GF-D8 (cell line): ENCODE measurements at regions not wholly inside any gene's neighbourhood (a gene's known extent, or its start where the extent isn't known, plus 50 kb on each side); places are given as distances from the start of the nearest gene placed in this dataset.
A peak's percentile ranks its signal among the peaks of the same experiment; 100 is the strongest.
"Not testable (repeated sequence)": the region's sequence is repeated elsewhere in the genome, so short reads cannot be mapped to it uniquely, and the experiment has no call there.

Experiments used
- DNase-seq: peaks from one replicate; lab custom pipeline; 2025; lab: John Stamatoyannopoulos, UW

DNA sequence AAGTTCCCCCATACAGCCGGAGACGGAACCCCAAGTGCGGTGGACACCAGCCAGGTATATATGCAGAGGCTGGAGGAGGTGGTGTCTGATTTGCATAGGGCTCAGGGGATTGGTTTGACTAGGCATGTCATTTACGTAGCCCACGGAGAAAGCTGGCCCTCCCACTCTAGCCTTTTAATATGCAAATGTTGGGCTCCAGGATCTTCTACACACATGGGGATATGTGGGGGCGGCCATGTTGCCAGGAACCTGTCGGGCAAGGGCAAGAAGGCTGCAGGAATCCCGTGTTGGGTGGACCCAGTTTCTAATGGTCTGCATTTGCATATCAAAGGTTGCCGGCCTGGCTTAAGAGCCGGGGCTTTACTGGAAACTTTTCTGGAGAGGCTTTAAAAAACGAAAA lies 57.4 kb downstream of the FTHL17 start:
- not testable (repeated sequence) for DNase-seq

DNA sequence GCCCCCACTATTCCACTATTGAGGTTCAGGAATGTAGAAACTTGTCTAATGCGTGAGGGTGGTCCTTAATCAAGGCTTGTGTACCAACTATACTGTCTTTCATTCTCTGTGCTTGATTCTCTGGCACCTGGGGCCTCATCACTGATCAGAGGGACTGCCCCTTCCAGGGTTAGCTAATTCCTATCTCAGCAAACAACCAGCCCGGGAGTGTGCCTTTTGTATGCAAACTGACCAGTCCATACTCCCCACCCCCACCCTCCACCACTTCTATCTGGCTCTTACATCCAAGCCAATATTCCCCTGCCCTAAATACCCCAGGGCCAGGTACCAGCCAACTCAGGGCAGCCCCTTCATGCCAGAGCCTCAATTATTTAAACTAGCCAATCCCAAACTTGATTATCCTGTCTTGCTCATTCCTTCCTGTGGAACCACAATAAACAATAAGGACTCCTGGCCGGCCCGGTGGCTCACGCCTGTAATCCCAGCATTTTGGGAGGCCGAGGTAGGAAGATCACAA lies 59.3 kb downstream of the FTHL17 start:
- DNase-seq, result no peak

DNA sequence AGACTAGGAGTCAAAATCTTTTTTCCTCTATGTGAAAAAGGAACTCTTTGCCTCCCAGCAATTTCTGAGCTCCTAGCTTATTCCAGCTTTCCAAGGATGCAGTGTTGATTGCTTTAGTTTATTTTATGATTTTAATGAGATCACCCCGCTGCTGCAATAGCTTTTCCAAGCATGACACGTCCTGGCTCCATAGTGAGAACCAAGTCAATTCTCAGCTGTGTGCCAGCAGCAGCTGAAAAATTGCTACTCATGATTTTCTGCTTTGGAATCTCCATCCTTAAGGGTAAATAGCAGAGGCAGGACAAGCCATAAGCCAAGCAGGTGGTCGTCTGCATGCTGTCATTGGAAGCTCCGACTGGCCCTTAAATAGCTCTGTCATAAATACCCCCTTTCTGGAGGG lies 64.5 kb downstream of the FTHL17 start:
- DNase-seq, result no peak

DNA sequence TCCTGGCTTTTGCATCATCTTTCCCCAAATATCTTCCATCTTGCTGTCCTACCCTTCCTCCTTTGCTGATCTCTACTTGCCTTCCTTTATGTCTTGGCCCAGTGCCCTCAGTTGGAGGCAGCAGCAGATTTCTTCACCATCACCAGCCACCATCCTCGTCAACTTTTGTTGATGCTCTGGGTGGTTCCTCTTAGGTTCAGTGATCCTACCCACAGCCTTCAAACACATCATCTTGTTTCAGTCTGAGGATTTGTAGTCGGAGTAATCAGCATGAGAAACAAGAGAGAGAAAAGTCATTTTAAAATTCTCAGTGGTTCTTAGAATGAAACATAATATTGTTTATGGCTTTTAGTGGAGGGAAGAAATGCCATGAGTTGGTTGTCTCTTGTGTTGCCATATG lies 65.8 kb downstream of the FTHL17 start:
- DNase-seq, result no peak

DNA sequence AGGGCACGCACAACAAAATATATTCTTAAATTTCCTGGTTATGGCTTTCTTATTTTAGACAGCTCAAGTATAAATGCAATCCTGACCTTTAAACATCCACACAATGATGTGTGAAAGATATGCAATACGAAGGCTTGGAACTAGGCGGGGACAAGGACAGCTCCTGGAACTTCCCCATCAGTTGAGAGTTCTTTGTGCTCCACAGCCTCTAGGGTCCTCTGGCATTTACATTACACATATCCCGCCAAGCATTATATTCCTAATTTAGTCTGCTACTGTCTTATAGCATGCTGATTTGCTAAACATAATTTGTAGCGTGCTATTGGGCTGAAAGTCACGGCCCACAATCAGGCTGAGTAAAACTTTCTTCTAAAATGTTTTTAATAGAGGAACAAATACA lies 74.4 kb downstream of the FTHL17 start:
- DNase-seq, result no peak

DNA sequence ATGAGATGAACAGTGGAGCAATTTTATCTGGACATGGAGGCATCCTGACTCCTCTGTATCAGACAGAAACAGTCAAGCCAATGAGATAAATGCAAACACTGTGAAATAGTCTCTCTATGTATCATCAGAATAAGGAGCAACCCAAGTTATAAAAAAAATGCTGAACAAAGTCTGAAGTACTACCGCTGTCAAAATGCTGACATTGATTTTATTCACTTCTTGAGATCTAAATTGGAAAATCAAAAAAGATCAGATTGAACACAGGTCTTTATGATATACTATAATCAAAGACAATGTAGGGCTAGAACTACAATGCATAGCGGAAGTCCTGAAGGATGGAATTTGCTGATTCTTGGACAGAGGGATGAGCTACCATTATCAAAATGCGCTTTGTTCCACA lies 76.1 kb downstream of the FTHL17 start:
- no peak for DNase-seq

DNA sequence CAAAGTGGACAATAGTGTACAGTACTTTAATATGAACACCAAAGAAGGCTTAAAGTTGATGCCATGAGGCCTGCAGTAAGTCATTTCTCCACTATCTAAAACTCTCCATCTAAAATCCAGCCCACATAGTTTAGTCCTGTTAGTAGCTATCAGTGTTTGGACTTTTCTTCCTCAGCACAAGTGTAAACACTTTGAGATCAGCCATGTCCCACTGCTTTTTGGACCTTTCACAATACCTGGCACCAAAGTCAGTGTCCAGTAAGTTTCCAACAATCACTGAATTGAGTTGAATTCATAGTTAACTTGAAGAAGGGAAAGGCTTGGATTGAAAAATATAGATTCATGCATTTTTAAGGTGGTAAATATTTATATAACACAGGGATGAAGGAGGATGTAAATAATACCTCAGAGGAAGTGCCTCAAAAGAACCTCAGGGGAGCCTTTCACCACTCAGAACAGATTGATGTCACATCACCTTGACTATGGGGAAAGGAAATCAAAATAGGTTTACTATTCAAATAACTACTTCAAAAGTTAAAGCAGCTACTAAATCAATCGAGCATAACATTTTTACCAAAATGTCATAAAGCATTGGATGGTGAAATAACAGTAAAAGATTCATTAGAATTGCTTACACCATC lies 76.7 kb downstream of the FTHL17 start:
- no peak for DNase-seq

DNA sequence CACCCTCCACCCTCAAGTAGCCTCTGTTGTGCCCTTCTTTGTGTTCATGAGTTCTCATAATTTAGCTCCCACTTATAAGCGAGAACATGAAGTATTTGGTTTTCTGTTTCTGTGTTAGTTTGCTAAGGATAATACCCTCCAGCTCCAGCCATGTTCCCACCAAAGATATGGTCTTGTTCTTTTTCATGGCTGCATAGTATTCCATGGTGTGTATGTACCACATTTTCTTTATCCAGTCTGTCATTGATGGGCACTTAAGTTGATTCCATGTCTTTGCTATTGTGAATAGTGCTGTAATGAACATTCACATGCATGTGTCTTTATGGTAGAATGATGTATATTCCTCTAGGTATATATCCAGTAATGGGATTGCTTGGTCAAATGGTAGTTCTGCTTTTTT lies 77.8 kb downstream of the FTHL17 start:
- not testable (repeated sequence) for DNase-seq

DNA sequence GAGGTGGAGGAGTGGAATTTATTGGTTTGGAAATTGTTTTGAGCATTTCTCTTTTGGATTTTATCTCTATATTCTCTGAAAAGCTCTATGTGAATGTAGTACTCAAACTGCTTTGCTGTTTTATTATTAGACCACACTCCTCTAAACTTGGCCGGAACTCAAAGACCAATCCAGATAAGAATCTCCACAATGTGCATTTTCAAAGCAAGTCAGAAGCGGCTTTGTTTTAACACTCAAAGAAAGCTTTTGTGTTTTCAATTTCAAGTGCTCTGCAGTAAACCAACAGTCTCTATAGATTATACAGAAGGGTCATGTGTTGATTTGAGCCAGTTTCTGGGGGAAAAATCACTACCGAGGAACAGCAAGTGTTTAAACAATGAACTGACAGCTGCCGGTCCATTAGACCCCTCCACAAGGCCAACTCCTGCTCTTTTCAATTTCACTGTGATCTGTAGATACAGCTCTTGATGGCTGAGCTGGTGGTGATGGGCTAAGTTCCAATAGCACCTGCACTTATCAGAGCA lies 79.4 kb downstream of the FTHL17 start:
- DNase-seq, result no peak

DNA sequence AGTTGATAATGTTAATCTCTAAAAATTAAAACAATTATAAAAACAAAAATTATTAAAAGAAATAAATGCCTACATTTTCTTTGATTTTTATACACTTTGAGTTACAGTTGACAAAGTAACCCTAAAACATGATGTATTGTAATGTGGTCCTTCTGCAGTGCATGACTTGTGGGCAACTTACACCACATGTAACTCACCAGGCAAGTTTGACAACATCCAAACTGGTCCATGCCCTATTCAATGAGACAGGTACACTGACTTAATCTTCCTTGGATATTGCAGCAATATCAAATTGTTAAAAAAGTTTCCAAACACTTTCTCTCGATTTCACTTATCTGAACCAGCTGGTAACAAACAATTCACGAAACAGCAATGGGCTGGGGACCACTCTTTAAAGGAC lies 81.5 kb downstream of the FTHL17 start:
- DNase-seq, result no peak

DNA sequence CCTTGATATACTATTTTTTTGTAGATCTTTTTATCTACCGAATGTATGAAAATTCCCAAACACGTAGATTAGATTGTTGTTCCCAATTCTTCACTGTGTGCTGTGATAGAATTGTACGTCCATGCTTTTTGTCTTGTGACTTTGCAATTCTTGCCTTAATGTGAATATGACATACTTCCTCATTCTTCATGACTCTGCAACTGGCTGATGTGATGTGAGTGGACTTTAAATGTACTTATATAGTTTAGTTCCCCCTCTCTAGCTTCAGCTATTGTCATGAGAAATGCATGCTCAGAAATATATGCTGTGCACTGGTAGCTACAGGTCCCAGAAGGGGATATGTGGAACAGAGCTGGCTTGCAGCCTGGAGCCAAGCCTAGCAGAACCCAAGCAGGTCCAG lies 89.4 kb downstream of the FTHL17 start:
- no peak for DNase-seq

DNA sequence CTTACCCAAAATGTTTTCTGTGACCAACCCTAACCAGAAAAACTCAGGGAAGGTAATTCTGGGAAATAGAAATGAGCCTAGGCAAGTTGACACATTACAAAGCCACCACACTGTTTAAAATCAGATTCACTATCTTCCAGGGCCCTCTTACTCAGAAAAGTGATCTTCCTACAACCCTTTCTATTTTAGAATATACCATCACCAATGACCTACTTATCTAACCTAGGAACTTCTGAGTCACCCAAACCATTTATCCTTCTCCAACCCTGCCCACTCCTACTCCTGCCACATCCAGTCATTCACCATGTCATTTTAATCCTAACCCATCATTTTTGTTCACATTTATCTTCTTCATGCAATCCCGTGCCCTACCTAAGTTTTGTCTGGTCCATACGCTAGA lies 89.9 kb downstream of the FTHL17 start:
- no peak for DNase-seq

DNA sequence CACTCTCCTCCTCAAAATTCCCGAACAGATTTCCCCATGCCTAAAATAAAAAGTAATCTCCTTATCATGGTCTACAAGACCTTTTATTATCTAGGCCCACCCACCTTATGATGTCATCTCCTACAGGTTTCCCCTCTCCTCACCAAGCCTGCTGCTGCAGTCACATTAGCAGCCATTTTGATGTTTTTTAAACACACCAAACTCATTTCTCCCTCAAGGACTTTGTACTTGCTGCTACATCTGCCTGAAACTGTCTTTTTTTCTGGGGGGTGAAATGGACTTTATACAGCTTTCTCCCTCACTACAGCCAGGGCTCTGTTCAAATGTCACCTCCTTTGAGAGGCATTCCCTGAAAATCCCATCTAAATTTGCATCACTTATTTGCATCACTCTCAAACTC lies 90.2 kb upstream of the TAB3 start:
- DNase-seq, result no peak

DNA sequence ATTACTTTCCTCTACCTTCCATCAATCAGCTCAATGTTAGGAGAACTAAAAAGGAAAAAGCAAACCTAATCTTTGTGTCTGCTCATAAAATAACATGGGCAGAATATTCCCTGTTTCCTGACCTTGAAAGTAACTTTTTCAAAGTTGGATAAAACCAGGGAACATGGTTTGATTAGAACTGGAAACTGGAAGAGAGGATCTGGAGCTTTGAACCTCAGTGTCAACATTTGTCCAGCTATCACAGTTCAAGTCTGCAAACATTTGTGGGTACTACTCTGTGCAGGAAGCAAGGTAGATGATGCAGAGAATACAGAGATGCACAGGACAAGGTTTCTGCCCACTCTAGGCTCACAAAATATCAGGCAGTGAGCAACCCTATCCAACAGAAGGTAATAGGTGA lies 86.4 kb upstream of the TAB3 start:
- no peak for DNase-seq

DNA sequence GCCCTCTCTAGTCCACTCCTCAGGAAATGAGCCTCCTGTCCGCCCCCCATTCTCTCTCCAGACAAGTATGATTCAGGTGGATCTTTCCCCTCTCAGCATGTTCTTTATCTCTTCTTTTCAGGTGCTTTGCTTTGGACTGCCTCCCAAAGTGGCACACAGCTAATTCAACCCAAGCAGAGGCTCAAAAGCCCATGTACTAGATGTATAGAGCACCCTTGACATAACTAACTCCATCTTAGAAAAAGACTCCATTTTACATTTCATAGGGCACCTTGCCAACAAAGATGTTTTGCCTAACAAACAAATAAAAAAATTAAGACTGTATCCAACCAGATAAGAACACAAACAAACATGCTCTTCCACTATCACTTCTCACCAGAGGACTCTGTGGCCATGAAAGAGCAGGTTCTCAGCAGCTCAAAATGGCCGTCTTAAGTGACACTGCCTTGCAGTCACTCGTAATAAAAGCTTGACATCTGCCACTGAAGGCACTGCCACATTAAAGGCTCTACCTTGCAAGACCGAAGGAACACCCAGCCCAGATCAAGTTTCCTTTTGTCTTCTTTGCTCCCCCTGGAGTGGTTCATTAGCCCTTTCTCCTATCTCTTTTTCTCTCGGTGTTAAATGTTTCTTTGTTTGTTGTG lies 84.9 kb upstream of the TAB3 start:
- no peak for DNase-seq

DNA sequence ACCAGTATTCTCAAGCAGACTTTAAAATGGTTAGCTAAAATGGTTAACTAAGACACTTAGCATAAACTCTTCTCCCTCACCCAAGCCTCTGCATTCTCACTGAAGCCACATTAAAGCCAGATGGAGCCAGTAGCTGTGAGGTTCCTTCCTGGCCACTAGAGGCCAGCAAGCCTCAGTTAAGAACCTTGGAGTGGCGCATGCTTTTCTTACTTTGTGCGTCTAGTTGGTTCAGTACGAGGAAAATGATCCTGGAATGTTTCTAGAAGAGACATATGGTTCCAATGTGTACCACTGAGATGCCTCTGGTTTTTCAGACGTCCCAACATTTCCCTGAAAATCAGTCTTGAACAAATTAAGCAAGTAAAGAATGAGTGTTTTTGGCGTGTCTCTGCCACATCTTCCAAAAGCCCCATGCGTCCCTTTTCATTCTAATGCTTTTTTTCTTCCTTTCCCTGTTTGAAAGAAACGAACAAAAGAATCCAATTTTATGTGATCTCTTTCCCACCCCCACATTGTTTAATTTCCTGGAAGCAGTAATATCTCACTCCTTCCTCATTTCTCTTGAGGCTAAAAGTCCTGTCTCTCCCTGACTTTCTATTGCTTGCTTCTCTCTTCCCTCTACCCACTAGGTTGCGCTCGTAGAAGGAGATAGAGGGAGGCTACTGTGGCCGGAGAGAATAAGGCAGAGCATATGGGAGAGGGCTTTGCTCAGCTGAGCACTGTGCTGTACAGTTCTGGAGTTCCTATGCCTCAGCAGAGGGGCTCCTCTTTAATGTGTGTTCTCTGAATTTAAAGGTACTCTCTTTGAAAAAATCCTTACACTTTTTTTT lies 82.9 kb upstream of the TAB3 start:
- peak; percentile 18 for DNase-seq

DNA sequence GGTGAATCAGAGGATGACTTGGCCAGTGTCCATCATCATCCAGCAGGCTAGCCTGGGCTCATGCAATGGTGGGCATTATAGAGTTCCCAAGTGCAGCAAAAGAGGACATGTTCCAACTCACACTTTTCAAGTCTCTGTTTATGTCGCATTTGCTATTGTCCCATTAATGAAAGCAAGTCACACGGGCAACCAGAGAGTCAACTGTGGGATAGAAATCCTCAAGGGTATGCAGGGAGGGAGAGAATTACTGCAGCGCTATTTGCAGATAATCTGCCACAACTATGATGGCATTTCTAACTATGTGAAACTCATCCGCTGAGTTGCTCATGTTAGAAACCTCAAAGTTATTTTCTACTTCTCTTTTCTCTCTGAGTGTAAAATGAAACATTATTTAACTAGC lies 78.5 kb upstream of the TAB3 start:
- DNase-seq, result no peak

DNA sequence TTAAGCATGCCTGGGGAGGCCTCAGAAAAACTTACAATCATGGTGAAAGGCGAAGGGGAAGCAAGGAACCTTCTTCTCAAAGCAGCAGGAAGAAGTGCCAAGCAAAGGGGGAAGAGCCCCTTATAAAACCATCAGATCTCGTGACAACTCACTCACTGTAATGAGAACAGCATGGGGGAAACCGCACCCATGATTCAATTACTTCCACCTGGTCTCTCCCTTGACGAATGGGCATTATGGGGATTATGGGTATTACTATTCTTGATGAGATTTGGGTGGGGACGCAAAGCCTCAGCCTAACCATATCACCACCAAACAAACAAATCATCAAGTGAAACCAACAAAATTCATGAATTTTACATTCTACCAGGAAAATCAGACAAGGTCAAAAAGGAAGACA lies 76.7 kb upstream of the TAB3 start:
- DNase-seq, result no peak

DNA sequence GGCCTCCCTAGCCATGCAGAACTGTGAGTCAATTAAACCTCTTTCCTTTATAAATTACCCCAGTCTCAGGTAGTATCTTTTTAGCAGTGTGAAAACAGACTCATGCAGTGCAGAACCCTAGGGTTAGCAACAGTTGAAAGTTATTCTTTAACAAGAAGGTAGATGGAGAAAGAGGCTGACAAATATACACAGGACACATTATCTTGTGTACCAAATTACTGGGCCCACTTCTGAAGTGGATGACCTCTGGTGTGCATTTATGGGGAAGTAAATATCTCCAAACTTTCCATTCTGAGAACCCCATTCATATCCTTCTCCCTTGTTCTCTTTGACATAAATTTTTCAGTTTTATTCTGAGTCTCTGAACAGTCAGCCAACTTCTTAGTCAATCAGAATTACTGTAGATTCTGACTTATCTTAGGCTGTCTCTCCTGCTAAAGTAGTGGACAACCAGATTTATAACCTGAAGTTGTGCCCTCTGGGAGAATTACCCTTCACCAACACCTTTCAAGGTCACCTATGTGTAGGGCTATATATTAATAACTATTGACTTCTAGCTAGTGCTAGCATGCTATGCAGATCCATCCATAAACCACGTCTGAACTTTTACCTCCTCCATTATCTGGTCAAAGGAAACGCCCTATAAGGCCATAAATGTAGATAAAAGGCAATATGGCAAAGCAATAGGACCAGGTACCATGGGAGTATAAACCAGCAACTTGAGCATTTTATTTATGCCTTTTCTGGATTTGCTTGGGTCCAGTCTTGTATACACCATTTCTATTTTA lies 72.5 kb upstream of the TAB3 start:
- no peak for DNase-seq

DNA sequence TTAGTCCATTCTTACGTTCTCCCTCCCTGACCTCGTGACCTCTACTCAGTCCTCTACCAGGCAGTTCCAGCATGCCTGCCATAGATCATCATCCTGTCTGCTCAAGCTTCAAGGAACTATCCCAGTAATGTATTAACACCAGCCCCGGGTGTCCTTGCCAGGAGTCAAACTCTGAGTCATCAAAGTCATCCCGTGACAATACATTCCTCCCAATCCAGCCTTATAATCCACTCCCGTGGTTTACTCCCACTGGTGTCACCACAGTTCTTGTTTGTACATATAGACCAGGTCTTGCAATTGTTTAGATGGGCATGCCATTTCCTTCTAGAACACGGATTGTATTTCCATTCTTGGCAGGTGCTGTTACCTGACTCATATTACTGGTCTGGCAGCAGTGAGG lies 68.7 kb upstream of the TAB3 start:
- no peak for DNase-seq

DNA sequence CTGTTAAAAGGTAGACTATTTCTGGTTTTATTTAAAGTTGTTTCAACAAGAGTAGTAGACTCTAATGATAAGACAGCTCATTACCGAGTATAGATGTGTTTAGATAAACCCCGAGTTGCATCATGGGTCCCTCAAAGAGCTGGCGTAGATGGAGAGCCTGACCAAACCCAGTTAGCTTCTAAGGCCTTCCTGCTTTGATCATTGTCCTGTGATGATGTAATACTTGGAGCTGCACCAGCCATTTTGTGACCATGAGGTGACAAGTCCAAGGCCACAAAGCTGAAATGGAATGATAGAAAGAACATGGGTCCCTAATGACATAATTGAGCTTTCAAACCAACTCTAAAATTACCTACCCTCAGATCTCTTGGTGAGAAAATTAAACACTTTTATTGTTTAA lies 66.6 kb upstream of the TAB3 start:
- no peak for DNase-seq

DNA sequence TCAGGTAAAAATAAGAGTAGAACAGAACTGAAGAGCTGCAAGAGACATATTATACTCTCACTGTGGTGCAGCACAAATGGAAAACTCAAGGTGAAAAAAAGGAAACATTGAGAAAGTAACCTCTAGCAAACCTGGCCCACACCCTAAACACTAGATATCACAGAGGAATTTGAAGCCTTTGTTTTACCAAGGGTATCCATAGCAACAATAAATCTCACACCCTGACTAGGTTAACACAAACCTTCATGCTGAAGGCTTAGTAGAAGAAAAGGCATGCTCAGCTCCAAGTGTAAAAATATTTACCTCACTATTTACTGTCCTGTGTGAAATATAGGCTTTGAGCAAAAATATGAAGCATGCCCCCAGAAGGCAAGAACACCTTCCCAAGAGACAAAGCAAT lies 61.9 kb upstream of the TAB3 start:
- no peak for DNase-seq
